Neural crest cell (in vitro differentiated cells): ENCODE measurements at regions not wholly inside any gene's neighbourhood (a gene's known extent, or its start where the extent isn't known, plus 50 kb on each side); places are given as distances from the start of the nearest gene placed in this dataset.
A peak's percentile ranks its signal among the peaks of the same experiment; 100 is the strongest.

Experiments used
- DNase-seq: peaks from one replicate; pipeline ENCODE4 v3.0.0; 2021; ENCODE audit warnings: low read depth, mixed read lengths, low spot score
- H3K27ac Mint-ChIP-seq: one replicate; pipeline ENCODE4 v1.8.0; 2021; ENCODE audit warnings: mild to moderate bottlenecking, mixed read lengths; ENCODE audit not compliant: unreplicated experiment
- H3K27me3 Mint-ChIP-seq: 2 replicates; pipeline ENCODE4 v1.8.0; 2021; ENCODE audit warnings: low read depth, mild to moderate bottlenecking, mixed read lengths
- H3K36me3 Mint-ChIP-seq: 2 replicates; pipeline ENCODE4 v1.8.0; 2021; ENCODE audit warnings: low read depth, mild to moderate bottlenecking, mixed read lengths
- H3K4me1 Mint-ChIP-seq: 2 replicates; pipeline ENCODE4 v1.8.0; 2021; ENCODE audit warnings: mixed read lengths
- H3K4me3 Mint-ChIP-seq: one replicate; pipeline ENCODE4 v1.8.0; 2021; ENCODE audit warnings: mild to moderate bottlenecking, mixed read lengths
- H3K9me3 Mint-ChIP-seq: 2 replicates; pipeline ENCODE4 v1.8.0; 2021; ENCODE audit warnings: mixed read lengths
- TF ChIP-seq, protein P1 (sequence below): fragments of 200-600 bp; sonication (generic); conservative IDR thresholded peaks from 2 replicates; pipeline ENCODE4 v1.5.0; 2021; ENCODE audit warnings: antibody characterized with exemption, mild to moderate bottlenecking

DNA sequence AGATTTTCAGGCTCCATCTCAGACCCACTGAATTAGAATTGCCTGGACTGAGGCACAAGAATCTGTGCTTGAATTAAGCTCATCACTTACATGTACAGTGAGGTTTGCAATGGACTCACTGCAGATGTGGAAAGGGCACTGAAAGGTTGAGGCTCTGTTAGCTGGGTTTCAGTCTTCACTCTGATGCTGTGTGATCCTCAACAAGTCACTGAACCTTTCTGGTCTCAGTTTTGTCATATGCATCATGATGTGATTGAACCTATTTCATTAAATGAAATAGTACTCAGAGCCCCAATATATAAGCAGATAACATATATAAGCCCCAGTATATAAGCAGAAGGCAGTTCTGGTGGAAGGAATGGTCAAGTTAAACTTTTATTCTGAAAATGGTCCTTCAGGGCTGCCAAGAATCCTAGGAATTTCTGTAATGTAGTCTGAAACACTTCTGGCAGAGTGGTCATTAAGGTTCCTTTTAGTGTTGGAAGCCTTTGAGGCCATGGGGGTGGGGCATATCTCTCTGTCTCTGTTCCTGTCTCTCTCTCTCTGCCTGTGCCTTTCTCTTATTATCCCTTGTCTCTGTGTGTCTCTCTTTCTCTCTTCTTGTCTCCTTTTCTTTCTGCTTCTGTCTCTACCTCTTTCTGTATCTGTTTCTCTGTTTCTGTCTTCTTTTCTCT lies 110.4 kb downstream of the ADCYAP1 start:
- H3K9me3 Mint-ChIP-seq, result no peaks in the 10 kb centered on the region
- peak overlapping the region; percentile 9 for H3K27ac Mint-ChIP-seq
- no peak for DNase-seq
- H3K4me3 Mint-ChIP-seq, result no peak overlapping the region
- no peaks in the 10 kb centered on the region for H3K27me3 Mint-ChIP-seq
- no peaks in the 10 kb centered on the region for H3K36me3 Mint-ChIP-seq
- peaks cover 35% of the 10 kb centered on the region for H3K4me1 Mint-ChIP-seq
- TF ChIP-seq, protein P1, sequence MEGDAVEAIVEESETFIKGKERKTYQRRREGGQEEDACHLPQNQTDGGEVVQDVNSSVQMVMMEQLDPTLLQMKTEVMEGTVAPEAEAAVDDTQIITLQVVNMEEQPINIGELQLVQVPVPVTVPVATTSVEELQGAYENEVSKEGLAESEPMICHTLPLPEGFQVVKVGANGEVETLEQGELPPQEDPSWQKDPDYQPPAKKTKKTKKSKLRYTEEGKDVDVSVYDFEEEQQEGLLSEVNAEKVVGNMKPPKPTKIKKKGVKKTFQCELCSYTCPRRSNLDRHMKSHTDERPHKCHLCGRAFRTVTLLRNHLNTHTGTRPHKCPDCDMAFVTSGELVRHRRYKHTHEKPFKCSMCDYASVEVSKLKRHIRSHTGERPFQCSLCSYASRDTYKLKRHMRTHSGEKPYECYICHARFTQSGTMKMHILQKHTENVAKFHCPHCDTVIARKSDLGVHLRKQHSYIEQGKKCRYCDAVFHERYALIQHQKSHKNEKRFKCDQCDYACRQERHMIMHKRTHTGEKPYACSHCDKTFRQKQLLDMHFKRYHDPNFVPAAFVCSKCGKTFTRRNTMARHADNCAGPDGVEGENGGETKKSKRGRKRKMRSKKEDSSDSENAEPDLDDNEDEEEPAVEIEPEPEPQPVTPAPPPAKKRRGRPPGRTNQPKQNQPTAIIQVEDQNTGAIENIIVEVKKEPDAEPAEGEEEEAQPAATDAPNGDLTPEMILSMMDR, result no peak

DNA sequence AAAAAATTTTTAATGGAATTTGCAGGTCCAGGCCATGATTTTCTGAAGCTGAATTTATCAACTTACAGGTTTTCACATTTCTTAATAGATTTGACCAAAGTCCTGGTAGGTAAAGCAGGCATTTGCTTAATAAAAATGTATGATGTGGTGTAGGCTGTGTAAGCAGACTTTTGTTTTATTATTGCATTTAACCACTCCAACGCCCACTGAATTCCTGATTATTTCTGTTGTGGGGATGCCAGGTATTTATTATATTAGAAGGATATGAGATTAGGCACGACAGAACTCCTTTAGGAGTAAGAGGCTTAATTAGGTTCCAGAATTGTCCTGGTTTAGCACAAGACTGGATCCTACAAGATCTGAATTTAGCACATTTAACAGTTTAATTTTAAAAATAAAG lies 111.1 kb downstream of the ADCYAP1 start:
- TF ChIP-seq, protein P1, result no peak
- Mint-ChIP-seq H3K4me3 (no peak overlapping the region), H3K36me3 (no peaks in the 10 kb centered on the region), H3K4me1 (peaks cover 35% of the 10 kb centered on the region), H3K9me3 (no peaks in the 10 kb centered on the region), H3K27ac (no peak overlapping the region), H3K27me3 (no peaks in the 10 kb centered on the region)
- DNase-seq, result no peak

DNA sequence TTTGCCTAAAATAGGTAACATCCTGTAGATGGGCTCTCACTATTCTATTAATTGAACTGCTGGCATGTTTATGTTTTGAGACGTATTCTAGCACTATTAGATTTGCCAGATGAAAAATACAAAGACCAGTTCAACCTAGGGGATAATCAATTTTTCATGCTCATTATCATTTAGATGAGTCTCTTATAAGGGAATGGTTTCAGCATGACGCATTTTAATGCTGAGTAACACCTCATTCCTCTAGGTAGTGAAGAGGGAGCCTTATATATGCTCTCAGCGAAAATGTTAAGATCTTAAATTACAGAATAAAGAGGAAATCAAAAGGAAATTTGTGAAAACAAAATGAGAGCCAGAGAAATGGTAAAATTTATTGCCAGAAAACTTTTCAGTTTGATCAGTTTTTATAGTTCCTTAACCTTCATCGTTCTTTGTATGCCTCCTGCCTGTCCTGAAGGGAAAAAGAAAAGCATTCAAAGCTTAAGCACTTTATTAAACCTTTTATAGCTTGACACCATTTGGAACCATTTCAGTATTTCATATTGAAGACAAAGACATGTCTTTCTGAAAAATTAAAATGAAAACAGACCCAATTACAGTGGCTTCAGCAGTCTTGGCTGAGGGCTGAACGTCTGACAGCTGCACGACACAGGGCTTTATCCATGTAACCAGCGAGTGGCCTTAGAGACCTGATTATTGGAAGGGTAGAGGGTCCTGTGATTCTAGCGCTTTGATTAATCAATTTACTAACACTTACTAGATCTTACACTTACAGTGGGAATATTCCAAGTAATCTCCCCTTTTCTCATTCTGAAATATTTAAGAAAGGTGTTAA lies 112.8 kb downstream of the ADCYAP1 start:
- H3K27ac Mint-ChIP-seq, result no peak overlapping the region
- H3K4me3 Mint-ChIP-seq, result no peak overlapping the region
- TF ChIP-seq, protein P1, result no peak
- no peaks in the 10 kb centered on the region for H3K36me3 Mint-ChIP-seq
- no peaks in the 10 kb centered on the region for H3K9me3 Mint-ChIP-seq
- H3K4me1 Mint-ChIP-seq, result peaks cover 35% of the 10 kb centered on the region
- H3K27me3 Mint-ChIP-seq, result no peaks in the 10 kb centered on the region
- DNase-seq, result no peak

DNA sequence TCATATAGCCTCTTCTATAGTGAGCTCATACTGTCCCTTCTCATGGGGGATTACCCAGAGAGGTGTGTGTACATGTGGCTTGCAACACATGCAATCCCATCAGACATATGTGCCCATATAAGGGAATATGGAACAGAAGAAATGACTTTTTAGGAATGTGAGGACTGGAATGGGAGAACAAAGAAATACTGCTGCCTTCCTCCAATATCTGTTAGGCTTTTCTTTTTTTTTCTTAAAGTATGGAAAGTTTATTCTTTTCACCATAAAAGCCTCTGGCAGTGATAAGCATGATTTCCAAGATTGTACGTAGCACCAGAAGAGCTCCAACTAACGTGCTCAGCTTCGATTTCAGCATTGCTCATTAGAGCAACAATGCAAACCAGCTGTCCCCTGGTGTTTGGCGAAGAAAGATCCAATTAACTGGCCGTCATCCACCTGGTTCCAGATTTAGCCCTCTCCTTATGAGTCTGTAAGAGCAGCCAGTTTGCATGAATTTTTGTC lies 113.6 kb downstream of the ADCYAP1 start:
- Mint-ChIP-seq H3K27ac (no peak overlapping the region), H3K36me3 (no peaks in the 10 kb centered on the region), H3K4me1 (peaks cover 35% of the 10 kb centered on the region), H3K9me3 (no peaks in the 10 kb centered on the region), H3K4me3 (no peak overlapping the region), H3K27me3 (no peaks in the 10 kb centered on the region)
- DNase-seq, result no peak
- TF ChIP-seq, protein P1, result no peak

DNA sequence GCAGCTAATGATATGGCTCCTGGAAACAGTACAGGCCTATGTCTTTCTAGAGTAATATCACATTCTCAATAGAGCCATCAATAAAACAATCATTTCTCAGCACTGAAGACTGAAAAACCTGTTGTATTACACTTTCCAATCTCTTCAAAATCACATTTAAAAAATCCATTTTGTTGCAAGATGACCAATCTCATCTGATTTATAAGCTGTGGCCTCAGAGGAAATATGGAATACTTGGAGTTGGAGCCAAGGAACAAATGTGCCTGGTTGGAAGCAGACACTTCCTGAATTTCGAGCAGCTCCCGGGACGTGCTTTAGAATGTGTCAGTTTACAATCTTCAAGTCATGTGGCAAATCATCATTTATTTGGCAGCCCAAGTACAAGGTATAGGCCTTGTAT lies 114.5 kb downstream of the ADCYAP1 start:
- Mint-ChIP-seq H3K27ac (no peak overlapping the region), H3K4me1 (peaks cover 35% of the 10 kb centered on the region), H3K4me3 (no peak overlapping the region), H3K36me3 (no peaks in the 10 kb centered on the region), H3K9me3 (no peaks in the 10 kb centered on the region), H3K27me3 (no peaks in the 10 kb centered on the region)
- TF ChIP-seq, protein P1, result no peak
- no peak for DNase-seq
